ENCODE measurements at regions not wholly inside any gene's neighbourhood (a gene's known extent, or its start where the extent isn't known, plus 50 kb on each side); places are given as distances from the start of the nearest gene placed in this dataset.

DNA sequence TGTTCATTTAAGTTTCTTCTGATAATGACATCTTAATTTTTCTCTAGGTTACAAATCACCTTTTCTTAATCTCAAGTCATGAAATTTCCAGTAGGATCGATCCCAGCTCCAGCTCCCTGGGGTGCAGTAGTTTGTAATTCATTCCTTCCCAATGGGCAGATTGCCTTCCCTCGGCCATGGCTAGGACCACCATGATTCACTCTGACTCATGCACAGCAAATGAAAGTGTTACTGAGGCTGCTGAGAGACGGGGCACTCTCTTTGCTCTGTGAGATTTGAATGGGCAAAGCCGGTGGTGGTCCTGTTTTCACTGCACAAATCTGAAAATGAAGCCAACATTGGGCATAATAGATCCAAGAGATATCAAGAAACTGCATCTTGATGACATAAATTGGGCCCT is 202.8 kb upstream of the IRS2 start:
- no peak for DNase-seq
- no peaks in the 10 kb centered on the region for H3K27me3 Mint-ChIP-seq (ENCODE audit: unreplicated experiment)
- CTCF ChIA-PET = no interaction called here
- no peak overlapping the region for H3K27ac Mint-ChIP-seq (ENCODE audit: unreplicated experiment)
- H3K9me3 Mint-ChIP-seq (ENCODE audit: low read depth, unreplicated experiment) = peaks cover 2% of the 10 kb centered on the region
- no peak overlapping the region for H3K4me3 Mint-ChIP-seq (ENCODE audit: low read depth, unreplicated experiment)
- TF ChIP-seq, protein P1, sequence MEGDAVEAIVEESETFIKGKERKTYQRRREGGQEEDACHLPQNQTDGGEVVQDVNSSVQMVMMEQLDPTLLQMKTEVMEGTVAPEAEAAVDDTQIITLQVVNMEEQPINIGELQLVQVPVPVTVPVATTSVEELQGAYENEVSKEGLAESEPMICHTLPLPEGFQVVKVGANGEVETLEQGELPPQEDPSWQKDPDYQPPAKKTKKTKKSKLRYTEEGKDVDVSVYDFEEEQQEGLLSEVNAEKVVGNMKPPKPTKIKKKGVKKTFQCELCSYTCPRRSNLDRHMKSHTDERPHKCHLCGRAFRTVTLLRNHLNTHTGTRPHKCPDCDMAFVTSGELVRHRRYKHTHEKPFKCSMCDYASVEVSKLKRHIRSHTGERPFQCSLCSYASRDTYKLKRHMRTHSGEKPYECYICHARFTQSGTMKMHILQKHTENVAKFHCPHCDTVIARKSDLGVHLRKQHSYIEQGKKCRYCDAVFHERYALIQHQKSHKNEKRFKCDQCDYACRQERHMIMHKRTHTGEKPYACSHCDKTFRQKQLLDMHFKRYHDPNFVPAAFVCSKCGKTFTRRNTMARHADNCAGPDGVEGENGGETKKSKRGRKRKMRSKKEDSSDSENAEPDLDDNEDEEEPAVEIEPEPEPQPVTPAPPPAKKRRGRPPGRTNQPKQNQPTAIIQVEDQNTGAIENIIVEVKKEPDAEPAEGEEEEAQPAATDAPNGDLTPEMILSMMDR (IDR thresholded peaks at IDR 0.05; ENCODE audit: unreplicated experiment) = no peak
- H3K4me1 Mint-ChIP-seq (ENCODE audit: low read depth, unreplicated experiment) = no peaks in the 10 kb centered on the region
- H3K36me3 Mint-ChIP-seq (ENCODE audit: insufficient read depth, unreplicated experiment) = no peaks in the 10 kb centered on the region
- no TSS peak for BruUV-seq (replicated peaks)
- intact Hi-C loops (cut with micrococcal nuclease; ENCODE audit: unreplicated experiment) = no loop called here

DNA sequence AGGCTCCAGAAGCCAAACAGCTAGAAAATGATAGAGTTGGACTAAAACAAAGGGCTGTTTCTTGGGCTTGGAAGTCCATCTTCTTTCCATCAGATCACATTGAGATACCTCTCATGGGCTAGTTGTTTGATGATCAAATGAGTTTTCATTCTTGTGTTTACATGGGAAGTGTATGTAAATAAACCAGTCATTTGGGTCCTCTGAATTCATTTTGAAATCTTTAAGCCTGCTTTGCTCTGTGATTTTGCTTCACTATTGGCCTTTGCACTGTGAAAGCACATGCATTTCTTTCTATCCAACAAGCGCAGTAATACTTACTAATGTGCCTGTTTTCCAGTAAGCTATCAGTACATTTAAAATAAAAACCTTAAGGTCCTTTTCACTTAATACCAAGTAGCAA is 200.5 kb upstream of the IRS2 start:
- no peaks in the 10 kb centered on the region for H3K4me1 Mint-ChIP-seq (ENCODE audit: low read depth, unreplicated experiment)
- no peak overlapping the region for H3K4me3 Mint-ChIP-seq (ENCODE audit: low read depth, unreplicated experiment)
- H3K9me3 Mint-ChIP-seq (ENCODE audit: low read depth, unreplicated experiment) = peaks cover 2% of the 10 kb centered on the region
- TF ChIP-seq, protein P1 (IDR thresholded peaks at IDR 0.05; ENCODE audit: unreplicated experiment) = no peak
- intact Hi-C loops (cut with micrococcal nuclease; ENCODE audit: unreplicated experiment) = no loop called here
- CTCF ChIA-PET = no interaction called here
- no peaks in the 10 kb centered on the region for H3K27me3 Mint-ChIP-seq (ENCODE audit: unreplicated experiment)
- H3K36me3 Mint-ChIP-seq (ENCODE audit: insufficient read depth, unreplicated experiment) = no peaks in the 10 kb centered on the region
- no TSS peak for BruUV-seq (replicated peaks)
- no peak for DNase-seq
- no peak overlapping the region for H3K27ac Mint-ChIP-seq (ENCODE audit: unreplicated experiment)

DNA sequence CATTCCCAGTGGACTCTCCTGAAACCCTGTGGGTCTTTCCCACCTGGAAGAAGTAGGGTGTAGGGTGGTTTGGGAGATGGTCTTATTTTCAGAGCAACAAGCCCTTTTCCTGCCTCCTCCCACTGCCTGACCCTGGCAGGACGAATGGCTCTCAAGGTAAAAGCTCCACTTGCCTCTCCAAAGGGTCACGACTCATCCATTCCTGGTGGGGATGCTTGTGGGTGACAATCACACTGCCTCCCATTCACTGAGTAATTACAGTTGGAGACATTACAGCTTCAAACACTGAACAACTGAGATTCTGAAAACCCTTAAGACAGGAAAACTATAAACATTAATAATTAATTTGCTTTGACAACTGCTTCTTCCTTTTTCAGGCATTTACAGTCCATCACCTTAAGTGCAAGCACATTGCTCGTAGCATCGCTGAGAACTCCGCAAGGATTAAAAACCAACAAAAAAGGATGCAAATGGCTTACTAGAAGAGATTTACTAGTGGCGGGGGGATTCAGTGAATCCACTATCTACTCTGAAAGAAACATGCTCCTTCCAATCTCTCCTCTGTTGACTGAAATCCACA is 199.6 kb upstream of the IRS2 start:
- CTCF ChIA-PET = no interaction called here
- intact Hi-C loops (cut with micrococcal nuclease; ENCODE audit: unreplicated experiment) = no loop called here

DNA sequence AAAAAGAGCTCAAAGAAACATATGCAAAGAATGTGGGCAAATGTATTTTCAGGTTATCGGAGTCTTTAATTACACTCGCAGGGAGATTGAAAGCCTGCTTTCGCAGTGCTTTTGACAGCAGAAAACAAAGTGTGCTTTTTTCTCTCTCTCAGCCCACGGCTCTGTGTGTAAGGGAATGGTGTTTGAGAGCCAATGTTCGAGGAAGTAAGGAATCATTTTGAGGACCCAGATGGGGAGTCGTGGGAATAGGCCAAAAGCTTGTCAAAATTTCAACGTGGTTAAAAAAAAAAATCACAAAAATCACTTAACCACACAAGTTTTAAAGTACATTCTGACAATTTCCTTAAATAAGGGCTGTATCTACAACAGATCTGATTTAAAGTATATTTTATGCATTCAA is 197.1 kb upstream of the IRS2 start:
- CTCF ChIA-PET = no interaction called here
- Mint-ChIP-seq H3K4me3 (ENCODE audit: low read depth, unreplicated experiment) (no peak overlapping the region), H3K27me3 (ENCODE audit: unreplicated experiment) (no peaks in the 10 kb centered on the region), H3K4me1 (ENCODE audit: low read depth, unreplicated experiment) (peaks cover 8% of the 10 kb centered on the region), H3K27ac (ENCODE audit: unreplicated experiment) (no peak overlapping the region), H3K9me3 (ENCODE audit: low read depth, unreplicated experiment) (no peaks in the 10 kb centered on the region), H3K36me3 (ENCODE audit: insufficient read depth, unreplicated experiment) (no peaks in the 10 kb centered on the region)
- TF ChIP-seq, protein P1 (IDR thresholded peaks at IDR 0.05; ENCODE audit: unreplicated experiment) = no peak
- DNase-seq = no peak
- BruUV-seq (replicated peaks) = no TSS peak
- intact Hi-C loops (cut with micrococcal nuclease; ENCODE audit: unreplicated experiment) = no loop called here

More for the DNA sequence above, 199.6 kb upstream of the IRS2 start:
- Mint-ChIP-seq H3K27me3 (ENCODE audit: unreplicated experiment) (no peaks in the 10 kb centered on the region), H3K4me3 (ENCODE audit: low read depth, unreplicated experiment) (no peak overlapping the region), H3K4me1 (ENCODE audit: low read depth, unreplicated experiment) (no peaks in the 10 kb centered on the region), H3K27ac (ENCODE audit: unreplicated experiment) (no peak overlapping the region), H3K36me3 (ENCODE audit: insufficient read depth, unreplicated experiment) (no peaks in the 10 kb centered on the region), H3K9me3 (ENCODE audit: low read depth, unreplicated experiment) (peaks cover 2% of the 10 kb centered on the region)
- no TSS peak for BruUV-seq (replicated peaks)
- no peak for DNase-seq
- TF ChIP-seq, protein P1 (IDR thresholded peaks at IDR 0.05; ENCODE audit: unreplicated experiment) = no peak

Data from Calu3 (cell line).